ENCODE measurements at regions not wholly inside any gene's neighbourhood (a gene's known extent, or its start where the extent isn't known, plus 50 kb on each side); places are given as distances from the start of the nearest gene placed in this dataset.
A peak's percentile ranks its signal among the peaks of the same experiment; 100 is the strongest.

GRCh38 chr6:14713966-14714631, 531.8 kb upstream of the JARID2 start:
- Histone ChIP-seq H3K9me3 (no peaks in the 10 kb centered on the region), H3K4me3 (no peak overlapping the region), H3K36me3 (no peaks in the 10 kb centered on the region), H3K27me3 (no peaks in the 10 kb centered on the region), H3K4me1 (peaks cover 0 to 4% (median 0%) of the 10 kb centered on the region in 4 donors), H3K27ac (no peak overlapping the region)
- no peak for TF ChIP-seq EP300 (IDR thresholded peaks at IDR 0.05)
- TF ChIP-seq POLR2AphosphoS5 (IDR thresholded peaks at IDR 0.05) = no peak
- TF ChIP-seq POLR2A (IDR thresholded peaks at IDR 0.05) = no peak
- no peak for TF ChIP-seq CTCF (IDR thresholded peaks at IDR 0.05)
- ATAC-seq (ENCODE audit: low FRiP score in 2 of 2) (no peak), DNase-seq (no peak)
- WGBS, 2 donors = 76 to 83% methylated on average over 3 of the region's 3 CpGs

- TF ChIP-seq CTCF (IDR thresholded peaks at IDR 0.05) (no peak), EP300 (IDR thresholded peaks at IDR 0.05) (no peak), POLR2AphosphoS5 (IDR thresholded peaks at IDR 0.05) (no peak), POLR2A (IDR thresholded peaks at IDR 0.05) (no peak)
- no peaks in the 10 kb centered on the region for H3K36me3 ChIP-seq
- peaks cover 0 to 4% (median 3%) of the 10 kb centered on the region in 4 donors for H3K4me1 ChIP-seq
- no peaks in the 10 kb centered on the region for H3K9me3 ChIP-seq
- H3K4me3 ChIP-seq = no peak overlapping the region
- WGBS, 2 donors = 93 to 95% methylated on average over 5 of the region's 5 CpGs
- no peak overlapping the region for H3K27ac ChIP-seq
- H3K27me3 ChIP-seq = no peaks in the 10 kb centered on the region
- DNase-seq = no peak
- no peak for ATAC-seq (ENCODE audit: low FRiP score in 2 of 2)
Measured at GRCh38 chr6:14715076-14715475, 530.8 kb upstream of the JARID2 start.

- Histone ChIP-seq H3K4me3 (no peak overlapping the region), H3K36me3 (no peaks in the 10 kb centered on the region), H3K27me3 (no peaks in the 10 kb centered on the region), H3K9me3 (no peaks in the 10 kb centered on the region), H3K27ac (no peak overlapping the region), H3K4me1 (peaks cover 11 to 16% (median 11%) of the 10 kb centered on the region in 4 donors)
- 88 to 89% methylated on average over 9 of the region's 9 CpGs for WGBS, 2 donors
- DNase-seq (no peak), ATAC-seq (ENCODE audit: low FRiP score in 2 of 2) (no peak)
- TF ChIP-seq CTCF (IDR thresholded peaks at IDR 0.05) = no peak
- TF ChIP-seq POLR2A (IDR thresholded peaks at IDR 0.05) = no peak
- no peak for TF ChIP-seq EP300 (IDR thresholded peaks at IDR 0.05)
- no peak for TF ChIP-seq POLR2AphosphoS5 (IDR thresholded peaks at IDR 0.05)
Measured at GRCh38 chr6:14716499-14717146, 529.2 kb upstream of the JARID2 start.

GRCh38 chr6:14717307-14717706, 528.6 kb upstream of the JARID2 start:
- Histone ChIP-seq H3K4me1 (peaks cover 11 to 16% (median 11%) of the 10 kb centered on the region in 4 donors), H3K9me3 (no peaks in the 10 kb centered on the region), H3K4me3 (no peak overlapping the region), H3K27ac (no peak overlapping the region), H3K36me3 (no peaks in the 10 kb centered on the region), H3K27me3 (no peaks in the 10 kb centered on the region)
- 68 to 71% methylated on average over 3 of the region's 3 CpGs for WGBS, 2 donors
- ATAC-seq (ENCODE audit: low FRiP score in 2 of 2) (no peak), DNase-seq (peak in 1 of 2 donors; percentile 57)
- TF ChIP-seq CTCF (IDR thresholded peaks at IDR 0.05) (no peak), POLR2A (IDR thresholded peaks at IDR 0.05) (no peak), EP300 (IDR thresholded peaks at IDR 0.05) (no peak), POLR2AphosphoS5 (IDR thresholded peaks at IDR 0.05) (no peak)

All from upper lobe of left lung (tissue), 6 donors.